HG02678 (cell line): ENCODE measurements at regions not wholly inside any gene's neighbourhood (a gene's known extent, or its start where the extent isn't known, plus 50 kb on each side); places are given as distances from the start of the nearest gene placed in this dataset.
"Not testable (repeated sequence)": the region's sequence is repeated elsewhere in the genome, so short reads cannot be mapped to it uniquely, and the experiment has no call there.

Experiments used
- ATAC-seq: cut with Tn5 transposase; IDR thresholded peaks from one replicate; pipeline ENCODE4 v1.9.1; 2021; ENCODE audit warnings: mild to moderate bottlenecking, moderate library complexity; ENCODE audit not compliant: unreplicated experiment

DNA sequence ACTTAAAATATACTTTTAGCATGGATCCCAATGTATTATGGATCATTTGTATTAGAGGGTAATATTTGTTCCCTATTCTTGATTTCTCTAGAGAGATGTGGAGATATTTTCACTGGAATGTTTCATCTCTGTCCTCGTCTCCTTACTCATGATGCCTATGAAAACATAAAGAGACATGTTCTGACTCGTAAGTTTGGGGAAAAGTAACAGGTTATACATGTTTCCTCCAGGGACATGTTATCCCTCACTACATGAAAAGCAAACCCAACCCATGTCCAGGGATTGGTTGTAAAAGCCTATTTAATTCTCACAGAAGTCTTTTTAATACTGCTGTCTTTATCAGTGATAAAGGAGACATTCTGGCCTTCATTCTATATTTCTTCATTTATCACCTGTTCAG is 621.4 kb downstream of the GABRG1 start:
- ATAC-seq = no peak

DNA sequence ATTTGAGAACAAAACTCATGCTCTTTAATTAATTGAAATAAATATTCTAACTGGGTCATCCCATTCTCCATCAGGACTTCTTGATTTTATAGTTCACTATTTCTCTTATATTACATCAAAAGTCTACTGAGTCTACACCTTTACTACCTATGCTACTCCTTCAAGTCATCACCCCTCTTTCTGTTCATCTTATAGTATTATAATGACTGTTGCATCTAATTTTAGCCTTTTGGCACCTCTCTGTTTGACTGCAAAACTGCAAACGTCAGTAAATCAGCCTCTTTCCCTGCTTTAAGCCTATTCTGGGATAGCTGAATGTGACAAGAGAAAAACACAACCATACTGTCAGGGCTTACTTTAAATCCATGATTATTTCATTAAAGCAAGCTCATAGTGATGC is 639.1 kb downstream of the GABRG1 start:
- ATAC-seq = no peak

DNA sequence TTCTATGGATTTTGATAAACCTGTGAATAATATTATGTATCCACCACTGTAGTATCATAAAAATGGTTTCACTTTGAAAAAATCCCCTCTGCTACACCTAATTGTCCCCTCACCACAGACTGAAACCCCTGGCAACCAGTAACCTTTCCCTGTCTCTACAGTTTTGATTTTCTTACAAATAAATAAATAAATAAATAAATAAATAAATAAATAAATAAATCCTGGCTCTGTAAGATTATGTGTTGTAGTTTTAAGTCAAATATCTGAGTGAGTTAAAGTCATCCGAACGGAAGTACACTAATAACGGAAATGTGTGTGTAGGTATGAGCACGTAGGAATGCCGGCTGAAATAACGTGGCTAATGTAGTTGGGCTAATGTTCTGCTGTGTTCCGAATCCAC is 641.5 kb downstream of the GABRG1 start:
- no peak for ATAC-seq

DNA sequence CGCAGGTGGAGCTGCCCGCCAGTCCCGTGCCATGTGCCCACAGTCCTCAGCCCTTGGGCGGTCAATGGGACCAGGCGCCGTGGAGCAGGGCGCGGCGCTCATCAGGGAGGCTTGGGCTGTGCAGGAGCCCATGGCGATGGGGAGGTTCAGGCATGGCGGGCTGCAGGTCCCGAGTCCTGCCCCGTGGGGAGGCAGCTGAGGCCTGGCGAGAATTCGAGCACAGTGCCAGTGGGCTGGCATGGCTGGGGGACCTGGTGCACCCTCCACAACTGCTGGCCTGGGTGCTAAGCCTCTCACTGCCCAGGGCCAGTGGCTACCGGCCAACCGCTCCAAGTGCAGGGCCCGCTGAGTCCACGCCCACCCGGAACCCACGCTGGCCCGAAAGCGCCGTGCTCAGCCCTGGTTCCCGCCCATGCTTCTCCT is 646.5 kb downstream of the GABRG1 start:
- no peak for ATAC-seq

DNA sequence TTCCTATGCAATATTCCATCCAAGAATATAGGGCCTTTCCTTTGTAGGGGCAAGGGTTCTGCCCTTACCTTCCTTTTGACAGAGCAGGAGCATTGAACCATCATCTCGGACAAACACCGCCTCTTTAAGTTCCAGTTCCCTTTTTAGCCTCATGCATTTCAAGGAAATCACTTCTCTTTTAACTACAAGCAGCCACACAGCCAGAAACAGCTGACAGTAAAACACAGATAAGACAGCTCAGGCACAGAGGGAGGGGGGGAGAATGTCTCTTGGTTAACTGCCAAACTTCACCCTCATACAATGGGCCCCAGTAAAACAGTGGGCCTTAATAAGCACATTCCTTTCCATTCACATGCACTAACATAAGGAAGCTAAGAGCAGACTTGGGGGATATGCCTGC is 648.3 kb downstream of the GABRG1 start:
- ATAC-seq = no peak

DNA sequence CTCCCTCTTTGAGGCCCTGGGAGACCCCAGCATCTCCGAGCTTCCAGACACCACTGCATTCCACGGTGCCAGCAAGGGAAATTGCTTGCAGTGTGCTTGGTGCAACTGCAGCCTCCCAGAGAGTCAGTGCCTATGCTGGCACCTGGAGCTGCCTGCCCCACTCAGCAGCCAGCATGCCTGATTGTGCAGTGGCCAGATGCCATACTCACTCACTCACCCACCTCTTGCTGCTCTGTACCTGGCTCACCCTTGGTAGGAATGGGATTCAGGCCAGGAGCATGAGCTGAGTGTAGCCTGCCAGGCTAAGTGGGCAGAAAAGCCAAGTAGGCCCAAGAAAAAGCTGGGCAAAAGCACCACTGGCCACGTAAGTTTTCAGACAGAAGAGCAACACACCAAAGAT is 651.4 kb downstream of the GABRG1 start:
- no peak for ATAC-seq

DNA sequence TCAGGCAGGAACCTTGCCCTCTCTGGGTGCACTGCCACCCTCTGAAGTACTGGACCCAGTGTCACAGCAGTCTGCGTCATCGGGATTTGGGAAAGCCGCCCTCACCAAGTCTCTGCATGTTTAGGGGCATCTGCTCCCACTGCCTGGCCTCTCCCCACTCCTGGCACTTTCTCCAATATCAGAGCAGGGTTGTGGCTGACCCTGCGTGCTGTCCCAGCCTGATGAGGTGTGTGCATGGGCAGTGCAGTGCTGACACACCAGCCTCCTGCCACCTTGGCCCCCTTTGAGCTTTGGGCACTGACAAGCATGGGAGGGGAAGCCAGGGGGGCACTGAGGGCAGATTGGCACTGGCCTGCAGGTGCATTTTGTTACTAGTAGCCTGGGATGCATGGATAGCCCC is 652.5 kb downstream of the GABRG1 start:
- ATAC-seq = no peak

DNA sequence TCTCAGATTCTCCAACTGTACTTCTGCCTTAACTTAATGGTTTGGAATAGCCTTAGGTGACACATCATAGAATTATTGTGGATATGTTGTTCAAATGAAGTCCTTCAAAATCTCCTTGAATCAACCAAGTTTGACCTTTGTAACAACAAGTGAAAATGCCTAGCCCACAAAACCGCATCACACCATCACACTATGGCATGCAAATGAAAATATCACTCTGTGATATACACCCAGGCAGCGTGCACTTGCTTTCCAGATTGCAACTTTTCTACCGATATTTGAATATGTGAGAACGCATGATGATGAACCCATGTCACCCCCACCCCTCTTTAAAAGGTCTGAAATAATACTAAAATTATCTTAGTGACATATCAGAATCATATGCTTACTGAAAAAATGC is 656.7 kb downstream of the GABRG1 start:
- no peak for ATAC-seq

DNA sequence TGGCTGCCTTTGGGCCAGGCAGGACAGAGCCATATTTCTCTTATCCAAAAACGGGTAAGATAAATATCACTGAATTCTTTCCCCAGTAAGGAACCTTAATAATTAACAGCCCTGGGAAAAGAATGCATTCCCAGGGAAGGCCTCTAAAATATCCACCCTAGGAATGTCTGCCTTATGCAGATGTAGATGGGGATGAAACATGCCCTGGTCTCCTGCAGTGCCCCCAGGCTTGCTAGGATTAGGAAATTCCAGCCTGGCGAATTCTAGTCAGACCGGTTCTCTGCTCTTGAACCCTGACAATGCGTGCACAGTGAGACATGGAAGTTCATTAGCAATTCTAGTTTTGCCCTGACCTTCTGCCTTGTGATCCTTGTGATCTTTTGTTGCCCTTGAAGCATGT is 663.7 kb downstream of the GABRG1 start:
- not testable (repeated sequence) for ATAC-seq

DNA sequence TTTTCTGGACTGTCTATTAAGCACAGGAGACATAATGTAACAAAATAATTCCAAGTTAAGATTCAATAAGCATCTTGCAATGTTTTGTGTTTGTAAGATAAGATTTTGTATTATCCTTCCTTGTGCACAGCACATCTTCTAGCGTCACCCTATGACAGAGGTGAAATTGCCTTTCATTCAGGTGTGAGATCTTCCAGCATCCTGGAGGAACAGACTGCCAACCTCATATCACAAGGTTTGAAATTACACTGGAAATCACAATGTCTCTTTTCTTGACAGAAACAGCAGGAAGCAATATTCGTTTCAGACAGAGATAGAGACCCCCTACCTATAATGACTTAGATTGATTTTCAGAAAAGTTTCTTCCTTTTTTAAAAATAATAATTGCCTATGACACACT is 668.6 kb downstream of the GABRG1 start:
- ATAC-seq = no peak

DNA sequence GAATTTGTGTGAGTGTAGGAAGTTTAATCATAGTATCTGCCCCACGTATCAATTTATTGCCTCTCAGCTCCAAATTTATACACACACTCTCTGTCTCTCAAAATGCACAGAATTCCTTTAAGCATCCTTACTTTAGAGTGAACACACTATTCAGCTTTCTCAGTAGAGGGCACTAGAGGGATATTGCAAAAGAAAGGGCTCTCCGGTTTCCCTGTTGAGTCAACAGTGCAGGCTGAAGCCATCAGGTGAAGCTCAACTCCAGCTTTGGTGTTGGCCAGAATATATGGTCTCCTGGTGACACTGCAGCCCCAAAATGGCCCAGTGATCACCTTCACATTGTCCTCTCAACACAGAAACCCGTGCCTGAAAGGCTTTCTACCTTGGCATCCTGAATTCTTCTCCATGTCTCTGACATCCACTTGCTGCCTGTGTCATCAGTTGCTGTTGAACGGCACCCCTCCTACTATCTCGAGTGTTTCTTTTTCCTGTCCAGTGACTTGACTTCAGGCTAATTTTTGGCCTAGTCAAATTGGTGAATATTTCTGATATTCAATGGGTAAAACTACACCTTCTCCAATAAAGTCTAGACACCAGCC is 670.5 kb downstream of the GABRG1 start:
- no peak for ATAC-seq

DNA sequence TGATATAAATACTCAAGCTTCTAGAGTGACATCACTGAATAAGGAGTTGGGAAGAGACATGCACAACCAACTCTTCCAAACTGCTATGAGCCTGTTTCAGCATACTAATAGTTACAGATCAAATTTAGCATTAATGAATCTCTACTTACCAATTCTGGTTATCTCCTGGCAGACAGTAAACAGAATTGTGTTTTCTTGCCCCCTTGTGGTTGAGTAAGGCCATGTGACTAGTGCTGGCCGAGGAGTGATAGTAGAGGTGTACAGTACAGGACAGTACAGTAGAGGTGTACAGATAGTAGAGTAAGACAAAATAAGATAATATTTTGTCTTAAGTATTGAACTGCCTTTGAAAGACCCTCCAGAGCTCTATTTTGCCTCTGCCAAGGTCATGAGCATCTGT is 681.4 kb downstream of the GABRG1 start:
- no peak for ATAC-seq

DNA sequence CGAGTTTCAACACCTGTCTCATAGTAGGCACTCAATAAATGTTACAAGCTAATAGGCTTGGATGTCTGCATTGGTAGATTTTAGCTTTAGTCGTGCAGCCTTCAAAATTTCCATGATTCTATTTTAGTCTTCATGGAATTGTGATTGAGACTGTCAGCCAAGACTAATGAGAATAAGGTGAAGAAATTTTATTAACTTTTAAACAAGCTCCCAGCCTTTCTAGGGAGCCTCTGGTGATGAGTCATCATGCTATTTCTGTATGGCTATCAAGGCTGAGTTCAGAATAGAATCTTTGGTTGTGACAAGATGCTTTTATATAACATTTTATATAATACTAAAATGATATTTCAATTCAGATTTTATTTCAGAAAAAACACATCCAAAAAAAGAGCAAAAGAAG is 685.8 kb downstream of the GABRG1 start:
- ATAC-seq = no peak

DNA sequence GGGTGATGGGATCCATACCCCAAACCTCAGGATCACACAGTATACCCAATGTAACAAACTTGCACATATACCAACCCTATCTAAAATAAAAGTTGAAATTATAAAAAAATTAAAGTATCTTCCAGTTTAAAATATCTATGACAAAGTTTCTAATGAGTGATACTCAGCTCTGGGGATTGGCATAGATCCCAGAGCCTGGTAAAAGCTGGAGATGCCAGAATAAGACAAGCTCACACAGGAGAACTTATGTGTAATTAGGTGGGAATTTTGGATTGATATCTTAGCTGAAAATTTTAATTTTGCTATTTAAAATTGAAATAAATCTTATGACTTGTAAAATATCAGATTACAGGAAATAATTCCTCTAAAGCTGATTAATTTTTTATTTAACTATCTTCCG is 686.5 kb downstream of the GABRG1 start:
- no peak for ATAC-seq

DNA sequence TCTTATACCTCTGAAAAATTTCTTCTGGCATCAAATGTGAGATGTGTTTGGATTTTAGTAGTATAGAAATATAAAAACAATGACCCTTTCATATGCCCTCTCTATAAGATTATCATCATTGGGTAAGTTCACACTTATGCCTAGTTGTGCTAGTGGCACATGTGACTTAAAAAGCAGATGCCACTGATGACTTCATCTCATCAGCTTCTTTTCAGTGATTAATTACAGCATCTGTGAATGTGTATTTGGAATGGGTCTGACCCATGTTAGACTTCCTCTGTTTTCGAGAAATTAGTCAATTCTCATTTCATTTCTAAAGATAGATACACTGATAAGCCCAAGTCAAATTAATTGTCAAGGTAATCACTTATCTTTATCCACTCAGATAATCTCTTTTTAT is 698.7 kb downstream of the GABRG1 start:
- no peak for ATAC-seq

DNA sequence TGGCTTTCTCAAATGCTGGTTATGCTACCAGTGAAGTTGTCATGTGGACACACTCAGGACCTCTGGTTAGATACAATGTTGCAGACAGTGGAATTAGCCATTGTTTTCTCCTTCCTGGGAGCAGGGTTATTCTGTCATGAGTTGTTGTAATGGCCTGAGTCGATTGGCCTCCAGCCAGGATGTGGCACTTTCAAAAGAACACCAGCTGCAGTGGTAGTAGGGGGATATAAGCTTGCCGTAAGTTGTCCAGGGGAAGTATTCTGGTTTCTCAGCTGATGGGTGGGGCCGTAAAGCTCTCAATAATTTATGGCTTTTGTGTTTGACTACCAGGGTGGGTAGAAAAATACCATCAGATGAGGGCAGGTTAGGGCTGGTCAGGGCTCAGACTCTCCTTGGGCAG is 697.5 kb upstream of the GNPDA2 start:
- ATAC-seq = no peak

DNA sequence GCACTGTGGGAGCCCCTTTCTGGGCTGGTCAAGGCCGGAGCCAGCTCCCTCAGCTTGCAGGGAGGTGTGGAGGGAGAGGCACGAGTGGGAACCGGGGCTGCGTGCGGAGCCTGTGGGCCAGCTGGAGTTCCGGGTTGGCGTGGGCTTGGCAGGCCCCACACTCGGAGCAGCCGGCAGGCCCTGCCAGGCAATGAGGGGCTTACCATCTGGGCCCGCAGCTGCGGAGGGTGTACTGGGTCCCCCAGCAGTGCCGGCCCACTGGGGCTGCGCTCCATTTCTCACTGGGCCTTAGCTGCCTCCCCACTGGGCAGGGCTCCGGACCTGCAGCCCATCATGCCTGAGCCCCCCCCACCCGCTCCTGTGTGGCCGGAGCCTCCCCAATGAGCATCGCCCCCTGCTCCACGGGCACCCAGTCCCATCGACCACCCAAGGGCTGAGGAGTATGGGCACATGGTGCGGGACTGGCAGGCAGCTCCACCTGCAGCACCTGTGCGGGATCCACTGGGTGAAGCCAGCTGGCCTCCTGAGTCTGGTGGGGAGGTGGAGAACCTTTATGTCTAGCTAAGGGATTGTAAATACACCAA is 693.8 kb upstream of the GNPDA2 start:
- not testable (repeated sequence) for ATAC-seq

DNA sequence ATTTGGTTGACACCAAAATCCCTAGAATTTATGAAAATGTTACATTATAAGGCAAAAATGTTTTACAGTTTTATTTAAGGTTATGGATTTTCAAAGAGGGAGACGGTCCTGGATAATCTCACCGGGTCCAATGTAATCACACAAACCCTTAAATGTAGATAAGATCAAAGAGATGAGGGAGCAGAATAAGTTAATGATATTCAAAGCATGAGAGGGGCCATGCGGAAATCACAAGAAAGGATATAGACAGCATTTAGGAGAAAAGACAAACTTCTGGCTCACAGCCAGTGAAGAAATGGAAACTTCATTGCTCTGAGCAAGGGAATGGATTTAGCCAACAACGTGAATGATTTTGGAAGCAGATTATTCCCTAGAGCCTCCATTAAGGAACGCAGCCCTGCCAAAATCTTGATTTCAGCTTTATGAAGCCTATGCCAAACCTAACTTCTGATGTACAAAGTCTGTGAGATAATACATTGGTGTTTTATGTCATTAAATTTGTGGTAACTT is 684.4 kb upstream of the GNPDA2 start:
- ATAC-seq = no peak

DNA sequence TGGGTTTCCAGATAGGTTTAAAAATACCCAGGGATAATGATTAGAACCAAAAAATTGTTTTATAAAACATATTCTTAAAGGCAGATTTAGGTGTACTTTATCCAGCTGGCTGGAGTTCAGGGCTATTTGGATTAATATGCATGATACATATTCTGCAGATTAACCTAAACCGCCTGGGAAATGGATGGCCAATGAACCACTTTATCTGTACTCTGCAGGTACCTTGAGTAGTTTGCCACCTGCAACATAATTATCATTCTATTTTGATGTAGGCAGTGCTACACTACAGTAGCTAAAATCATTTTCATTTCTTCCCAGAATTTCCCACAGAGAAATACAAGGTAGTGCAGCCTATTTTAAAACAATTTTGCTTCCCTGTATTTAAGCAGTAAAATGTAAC is 683.2 kb upstream of the GNPDA2 start:
- no peak for ATAC-seq

DNA sequence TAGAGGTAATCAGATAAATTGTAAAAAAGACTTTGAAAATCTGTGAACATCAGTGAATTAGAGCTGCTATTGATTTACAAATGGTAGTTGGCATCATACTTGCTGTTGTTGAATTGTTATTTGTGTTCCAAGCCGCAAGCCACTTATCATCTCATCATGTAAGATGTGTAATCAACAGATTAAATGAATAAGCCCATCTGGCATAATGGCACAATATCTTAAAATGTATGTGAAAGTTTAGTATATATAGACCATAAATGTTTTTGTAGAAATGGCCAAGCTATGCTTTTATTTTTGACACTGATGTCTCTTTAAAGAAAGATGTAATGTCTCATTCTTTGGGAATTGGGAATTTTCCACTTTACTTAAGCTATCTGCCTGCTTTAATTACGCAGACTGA is 682.6 kb upstream of the GNPDA2 start:
- no peak for ATAC-seq

DNA sequence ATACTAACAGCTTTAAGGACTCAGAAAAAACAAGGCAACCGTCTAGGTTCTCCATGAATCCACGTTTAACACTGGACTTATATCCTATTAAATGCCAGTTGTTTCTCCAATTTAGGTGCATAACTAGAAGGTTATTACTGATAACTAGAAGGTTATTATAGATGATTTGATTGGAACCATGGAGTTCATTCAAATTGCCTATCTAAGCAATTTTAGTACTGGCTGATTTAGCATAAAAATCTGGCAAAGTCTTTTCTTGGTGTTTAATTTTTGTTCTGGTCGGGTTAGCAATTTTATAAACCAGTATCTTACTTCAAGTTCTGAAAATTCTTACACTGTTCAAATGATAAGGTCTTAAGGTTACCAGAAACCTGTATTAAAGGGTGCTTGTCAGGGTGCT is 672.8 kb upstream of the GNPDA2 start:
- no peak for ATAC-seq

DNA sequence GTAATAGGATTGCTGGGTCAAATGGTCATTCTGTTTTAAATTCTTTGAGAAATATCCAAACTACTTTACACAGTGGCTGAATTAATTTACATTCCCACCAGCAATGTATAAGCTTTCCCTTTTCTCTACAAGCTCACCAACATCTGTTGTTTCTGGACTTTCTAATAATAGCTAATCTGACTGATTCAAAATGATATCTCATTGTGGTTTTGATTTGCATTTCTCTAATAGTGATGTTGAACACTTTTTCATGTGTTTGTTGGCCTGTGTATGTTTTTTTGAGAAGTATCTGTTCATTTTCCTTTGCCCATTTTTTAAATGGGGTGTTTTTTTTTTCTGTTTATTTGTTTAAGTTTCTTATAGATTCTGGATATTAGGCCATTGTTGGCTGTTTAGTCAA is 659.0 kb upstream of the GNPDA2 start:
- no peak for ATAC-seq

DNA sequence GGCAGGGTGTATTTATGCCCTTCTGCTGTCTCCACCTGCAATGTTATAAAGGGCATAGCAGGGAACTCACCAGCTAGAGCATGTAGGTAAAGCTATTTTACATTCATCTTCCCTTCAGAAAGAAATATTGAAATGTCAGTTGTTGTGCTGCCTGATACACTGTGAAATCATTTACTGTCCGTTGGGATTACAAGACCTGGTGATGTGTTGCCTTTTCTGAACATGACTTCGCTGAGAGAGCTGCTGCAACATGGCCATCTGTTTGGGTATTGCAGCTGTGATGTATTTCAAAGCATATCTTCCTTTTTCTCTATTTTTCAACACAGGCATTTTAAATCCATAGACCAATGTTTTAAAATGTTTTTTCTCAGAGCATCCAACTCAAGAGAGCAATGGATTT is 644.1 kb upstream of the GNPDA2 start:
- no peak for ATAC-seq
